H1 (cell line): ENCODE measurements at regions not wholly inside any gene's neighbourhood (a gene's known extent, or its start where the extent isn't known, plus 50 kb on each side); places are given as distances from the start of the nearest gene placed in this dataset.

ENCODE experiments used
- CTCF ChIA-PET: fragments of 300-600 bp; sonication (Branson Sonifier 250); formaldehyde crosslinking; loops from one replicate; lab custom pipeline; 2021; ENCODE audit not compliant: partially characterized antibody; lab: Charles Lee
- POLR2A ChIA-PET: fragments of 300-600 bp; sonication (Branson Sonifier 250); formaldehyde crosslinking; loops from one replicate; lab custom pipeline; 2021; ENCODE audit warnings: inconsistent platforms; ENCODE audit not compliant: partially characterized antibody; lab: Charles Lee
- DNase-seq, 2 experiments: peaks; one replicate each; pipeline versions ENCODE4 v3.0.0 to v3.0.0-alpha.2; 2010 to 2022; ENCODE audit warnings: low spot score in 2 of 2, low read depth in 1 of 2, mixed read lengths in 1 of 2
- FAIRE-seq: peaks from 2 replicates; lab custom pipeline; 2011; peaks lifted over from hg19 to GRCh38; lab: Jason Lieb, UNC
- H2AFZ ChIP-seq: 2 replicates; pipeline ENCODE4 v1.8.1; 2012; ENCODE audit warnings: low read length, inconsistent platforms
- H2AK5ac ChIP-seq: 2 replicates; pipeline ENCODE4 v1.6.1; 2013; ENCODE audit warnings: low read depth, low read length
- H2BK120ac ChIP-seq: replicated peaks from 2 replicates; pipeline ENCODE3; 2013; ENCODE audit warnings: low read depth, low read length, inconsistent platforms
- H2BK12ac ChIP-seq: 2 replicates; pipeline ENCODE4 v1.6.1; 2013; ENCODE audit warnings: low read depth, low read length
- H2BK15ac ChIP-seq: 2 replicates; pipeline ENCODE4 v1.6.1; 2013; ENCODE audit warnings: low read length
- H2BK20ac ChIP-seq: 2 replicates; pipeline ENCODE4 v1.6.1; 2013; ENCODE audit warnings: low read length
- H2BK5ac ChIP-seq: 2 replicates; pipeline ENCODE4 v1.6.1; 2013; ENCODE audit warnings: low read depth, low read length
- H3K14ac ChIP-seq: 2 replicates; pipeline ENCODE4 v1.6.1; 2013; ENCODE audit warnings: inconsistent platforms; ENCODE audit not compliant: insufficient read length
- H3K18ac ChIP-seq: 2 replicates; pipeline ENCODE4 v1.6.1; 2013; ENCODE audit warnings: low read length; ENCODE audit errors: extremely low read depth
- H3K23ac ChIP-seq: 2 replicates; pipeline ENCODE4 v1.6.1; 2013; ENCODE audit warnings: inconsistent platforms; ENCODE audit not compliant: insufficient read length
- H3K23me2 ChIP-seq: 2 replicates; pipeline ENCODE4 v1.6.1; 2013; ENCODE audit warnings: low read depth, low read length
- H3K27ac ChIP-seq: 2 replicates; pipeline ENCODE4 v1.6.1; 2011; ENCODE audit warnings: low read depth, low read length, inconsistent platforms
- H3K27me3 ChIP-seq, 4 experiments: replicated peaks in 1 of 4; 1 replicate in 1 of 4; 2 replicates in 3 of 4; pipeline versions ENCODE4 v1.6.1 to v1.8.1; 2011 to 2013; ENCODE audit warnings: low read length in 3 of 4, mild to moderate bottlenecking in 3 of 4, inconsistent platforms in 2 of 4, mixed read lengths in 2 of 4, moderate library complexity in 1 of 4; ENCODE audit not compliant: control insufficient read depth in 3 of 4, insufficient read depth in 3 of 4; ENCODE audit errors: extremely low read depth in 1 of 4
- H3K36me3 ChIP-seq, 4 experiments: 2 replicates each; pipeline versions ENCODE4 v1.6.1 to v1.8.1; 2011 to 2013; ENCODE audit warnings: mild to moderate bottlenecking in 4 of 4, low read length in 3 of 4, moderate library complexity in 2 of 4, control low read depth in 1 of 4, inconsistent platforms in 1 of 4; ENCODE audit not compliant: insufficient read depth in 4 of 4, control insufficient read depth in 2 of 4
- H3K4ac ChIP-seq: replicated peaks from 2 replicates; pipeline ENCODE3; 2013; ENCODE audit warnings: low read length, low read depth, mixed read lengths, inconsistent platforms; ENCODE audit not compliant: insufficient read length
- H3K4me1 ChIP-seq, 4 experiments: replicated peaks in 1 of 4; 1 replicate in 1 of 4; 2 replicates in 3 of 4; pipeline versions ENCODE4 v1.6.1 to v1.8.1; 2011 to 2013; ENCODE audit warnings: low read length in 3 of 4, inconsistent platforms in 2 of 4, mixed read lengths in 1 of 4; ENCODE audit not compliant: insufficient read depth in 4 of 4, control insufficient read depth in 3 of 4
- H3K4me2 ChIP-seq, 2 experiments: 2 replicates each; pipeline versions ENCODE4 v1.6.1 to v1.8.1; 2011 to 2013; ENCODE audit warnings: low read depth in 2 of 2, low read length in 2 of 2, control low read depth in 1 of 2, inconsistent platforms in 1 of 2, mild to moderate bottlenecking in 1 of 2; ENCODE audit not compliant: insufficient read depth in 1 of 2
- H3K4me3 ChIP-seq, 4 experiments: fragments of 200-600, 300-600 bp in 1 of 4; sonication (generic), shearing (Covaris generic), sonication (Bioruptor Twin) in 1 of 4; 2 replicates each; pipeline versions ENCODE4 v1.5.1 to v1.8.1; 2011 to 2016; ENCODE audit warnings: low read length in 4 of 4, low read depth in 3 of 4, control low read depth in 2 of 4, inconsistent platforms in 2 of 4, mild to moderate bottlenecking in 2 of 4, mixed read lengths in 1 of 4, moderate library complexity in 1 of 4; ENCODE audit not compliant: insufficient read depth in 2 of 4; ENCODE audit errors: extremely low read depth in 1 of 4
- H3K56ac ChIP-seq: replicated peaks from 2 replicates; pipeline ENCODE3; 2013; ENCODE audit warnings: low read depth, mild to moderate bottlenecking, mixed read lengths, low read length, inconsistent platforms; ENCODE audit not compliant: insufficient read length
- H3K79me1 ChIP-seq: 2 replicates; pipeline ENCODE4 v1.6.1; 2013; ENCODE audit warnings: low read depth, low read length, control low read depth
- H3K79me2 ChIP-seq, 2 experiments: 2 replicates each; pipeline versions ENCODE4 v1.6.1 to v1.8.1; 2012 to 2013; ENCODE audit warnings: low read length in 2 of 2, mild to moderate bottlenecking in 2 of 2, inconsistent platforms in 1 of 2; ENCODE audit not compliant: insufficient read depth in 2 of 2, control insufficient read depth in 1 of 2
- H3K9ac ChIP-seq, 4 experiments: replicated peaks in 1 of 4; 1 replicate in 1 of 4; 2 replicates in 3 of 4; pipeline versions ENCODE4 v1.6.1 to v1.8.1; 2011 to 2013; ENCODE audit warnings: low read depth in 3 of 4, low read length in 3 of 4, control low read depth in 2 of 4, mild to moderate bottlenecking in 2 of 4, moderate library complexity in 2 of 4, inconsistent platforms in 1 of 4; ENCODE audit errors: extremely low read depth in 1 of 4
- H3K9me3 ChIP-seq, 2 experiments: 2 replicates each; pipeline versions ENCODE4 v1.6.1 to v1.8.1; 2012 to 2013; ENCODE audit warnings: mild to moderate bottlenecking in 2 of 2, moderate library complexity in 2 of 2, control low read depth in 1 of 2, inconsistent platforms in 1 of 2, low read depth in 1 of 2, low read length in 1 of 2, mixed read lengths in 1 of 2; ENCODE audit not compliant: insufficient read depth in 2 of 2
- H4K20me1 ChIP-seq, 2 experiments: replicated peaks in 1 of 2; 2 replicates each; pipeline versions ENCODE3 to v1.8.1; 2011 to 2013; ENCODE audit warnings: inconsistent platforms in 2 of 2, low read length in 2 of 2, mild to moderate bottlenecking in 1 of 2; ENCODE audit not compliant: insufficient read depth in 2 of 2, control insufficient read depth in 1 of 2
- H4K5ac ChIP-seq: 2 replicates; pipeline ENCODE4 v1.6.1; 2013; ENCODE audit warnings: low read length, low read depth, mixed read lengths, inconsistent platforms; ENCODE audit not compliant: insufficient read length
- H4K8ac ChIP-seq: 2 replicates; pipeline ENCODE4 v1.8.0; 2013; ENCODE audit warnings: mild to moderate bottlenecking, moderate library complexity, low read length, inconsistent platforms; ENCODE audit not compliant: insufficient read depth; ENCODE audit errors: extremely low read depth
- H4K91ac ChIP-seq: replicated peaks from 2 replicates; pipeline ENCODE3; 2013; ENCODE audit warnings: low read length, mixed read lengths, inconsistent platforms; ENCODE audit not compliant: insufficient read length
- SP2 ChIP-seq: IDR thresholded peaks from 2 replicates; pipeline ENCODE4 v1.6.1; 2012; ENCODE audit warnings: mild to moderate bottlenecking, low read length, inconsistent platforms
- WGBS, 2 experiments: shearing (Covaris generic) in 1 of 2; methylation state at CpG; one replicate each; pipeline versions ENCODE4 v1.1.6 to v1.1.7; 2013 to 2015; ENCODE audit warnings: low lambda C conversion rate in 2 of 2, mixed read lengths in 2 of 2, inconsistent platforms in 1 of 2, low coverage in 1 of 2, missing lambda C conversion rate in 1 of 2; ENCODE audit not compliant: insufficient replicate concordance in 2 of 2, insufficient coverage in 1 of 2, insufficient read length in 1 of 2; ENCODE audit errors: extremely low coverage in 1 of 2, missing lambda C conversion rate in 1 of 2; 5-methylcytosine and 5-hydroxymethylcytosine counted together

- no peaks in the 10 kb centered on the region for H3K27me3 ChIP-seq
- H2AK5ac ChIP-seq: no peak overlapping the region
- H3K9me3 ChIP-seq: peaks cover 10 to 16% of the 10 kb centered on the region in 2 experiments
- H4K8ac ChIP-seq: no peak overlapping the region
- no peak for DNase-seq
- H2BK5ac ChIP-seq: no peak overlapping the region
- H3K4me1 ChIP-seq: no peaks in the 10 kb centered on the region
- no peak overlapping the region for H4K91ac ChIP-seq
- no peaks in the 10 kb centered on the region for H3K36me3 ChIP-seq
- H3K9ac ChIP-seq: no peak overlapping the region
- no peak for FAIRE-seq
- no peak overlapping the region for H2BK120ac ChIP-seq
- no peak for TF ChIP-seq SP2
- no peak overlapping the region for H2BK15ac ChIP-seq
- H4K20me1 ChIP-seq: no peaks in the 10 kb centered on the region
- no peak overlapping the region for H3K4me2 ChIP-seq
- no peak overlapping the region for H3K27ac ChIP-seq
- 90% methylated on average over 1 of the region's 1 CpG; no CpG with 5 or more reads in 1 of the 2 experiments for WGBS, 2 experiments
- no peak overlapping the region for H3K14ac ChIP-seq
- ChIA-PET CTCF (interaction anchor here (1.2 kb wide), 1 partner anchor 58 kb away, joined by 3 read pairs; no protein-coding TSS in a partner anchor), POLR2A (no interaction called here)
- H3K79me2 ChIP-seq: no peaks in the 10 kb centered on the region
- no peak overlapping the region for H2AFZ ChIP-seq
- H3K56ac ChIP-seq: no peak overlapping the region
- no peaks in the 10 kb centered on the region for H3K23me2 ChIP-seq
- no peak overlapping the region for H3K23ac ChIP-seq
- no peak overlapping the region for H2BK12ac ChIP-seq
- H3K18ac ChIP-seq: no peak overlapping the region
- H3K4ac ChIP-seq: no peak overlapping the region
- H2BK20ac ChIP-seq: no peak overlapping the region
- no peaks in the 10 kb centered on the region for H3K79me1 ChIP-seq
- H3K4me3 ChIP-seq: no peak overlapping the region
- H4K5ac ChIP-seq: no peak overlapping the region
Observed at GRCh38 chr13:50758796-50759195, 84.7 kb downstream of the DLEU7 start.
